Endodermal cell (in vitro differentiated cells): ENCODE measurements at regions not wholly inside any gene's neighbourhood (a gene's known extent, or its start where the extent isn't known, plus 50 kb on each side); places are given as distances from the start of the nearest gene placed in this dataset.

Experiments
- DNase-seq: peaks from one replicate; pipeline ENCODE4 v3.0.0-alpha.2; 2017
- H3K27ac ChIP-seq: 2 replicates; pipeline ENCODE4 v1.5.1; 2013; ENCODE audit warnings: mild to moderate bottlenecking, low read depth, low read length, moderate library complexity
- H3K27me3 ChIP-seq: 2 replicates; pipeline ENCODE4 v1.6.1; 2013; ENCODE audit warnings: mild to moderate bottlenecking, low read length, moderate library complexity; ENCODE audit not compliant: insufficient read depth, control insufficient read depth, poor library complexity, severe bottlenecking
- H3K36me3 ChIP-seq: 2 replicates; pipeline ENCODE4 v1.7.0; 2013; ENCODE audit warnings: mild to moderate bottlenecking, low read length, moderate library complexity; ENCODE audit not compliant: control insufficient read depth, insufficient read depth
- H3K4me1 ChIP-seq: one replicate; pipeline ENCODE4 v1.7.0; 2013; ENCODE audit warnings: low read length; ENCODE audit not compliant: control insufficient read depth, insufficient read depth
- H3K4me3 ChIP-seq: 2 replicates; pipeline ENCODE4 v1.5.1; 2013; ENCODE audit warnings: mild to moderate bottlenecking, low read length, moderate library complexity
- H3K9ac ChIP-seq: 2 replicates; pipeline ENCODE4 v1.6.1; 2013; ENCODE audit warnings: mild to moderate bottlenecking, low read length, moderate library complexity; ENCODE audit not compliant: poor library complexity, severe bottlenecking; ENCODE audit errors: extremely low read depth
- H3K9me3 ChIP-seq: 2 replicates; pipeline ENCODE4 v1.6.1; 2013; ENCODE audit warnings: mild to moderate bottlenecking, low read length, moderate library complexity; ENCODE audit not compliant: control insufficient read depth
- H3K27ac Mint-ChIP-seq: 2 replicates; pipeline ENCODE4 v1.8.0; 2020; ENCODE audit warnings: mixed read lengths
- H3K27me3 Mint-ChIP-seq: 2 replicates; pipeline ENCODE4 v1.8.0; 2021; ENCODE audit warnings: mild to moderate bottlenecking, mixed read lengths; ENCODE audit not compliant: insufficient read depth
- H3K36me3 Mint-ChIP-seq: 2 replicates; pipeline ENCODE4 v1.8.0; 2020; ENCODE audit warnings: low read depth, mixed read lengths
- H3K4me1 Mint-ChIP-seq: 2 replicates; pipeline ENCODE4 v1.8.0; 2020; ENCODE audit warnings: mixed read lengths
- H3K4me3 Mint-ChIP-seq: 2 replicates; pipeline ENCODE4 v1.8.0; 2020; ENCODE audit warnings: mild to moderate bottlenecking, moderate library complexity, mixed read lengths
- H3K9me3 Mint-ChIP-seq: 2 replicates; pipeline ENCODE4 v1.8.0; 2020; ENCODE audit warnings: mild to moderate bottlenecking, mixed read lengths
- CTCF ChIP-seq: fragments of 200-600 bp; sonication (generic); conservative IDR thresholded peaks from 2 replicates; pipeline ENCODE4 v1.5.0; 2021; ENCODE audit warnings: antibody characterized with exemption, mild to moderate bottlenecking
- WGBS, 2 experiments: methylation state at CpG; one replicate each; pipeline versions ENCODE4 v1.1.5 to v1.1.7; 2013; ENCODE audit warnings: missing lambda C conversion rate in 2 of 2, mixed read lengths in 1 of 2; ENCODE audit not compliant: insufficient coverage in 1 of 2, insufficient read length in 1 of 2; 5-methylcytosine and 5-hydroxymethylcytosine counted together

DNA sequence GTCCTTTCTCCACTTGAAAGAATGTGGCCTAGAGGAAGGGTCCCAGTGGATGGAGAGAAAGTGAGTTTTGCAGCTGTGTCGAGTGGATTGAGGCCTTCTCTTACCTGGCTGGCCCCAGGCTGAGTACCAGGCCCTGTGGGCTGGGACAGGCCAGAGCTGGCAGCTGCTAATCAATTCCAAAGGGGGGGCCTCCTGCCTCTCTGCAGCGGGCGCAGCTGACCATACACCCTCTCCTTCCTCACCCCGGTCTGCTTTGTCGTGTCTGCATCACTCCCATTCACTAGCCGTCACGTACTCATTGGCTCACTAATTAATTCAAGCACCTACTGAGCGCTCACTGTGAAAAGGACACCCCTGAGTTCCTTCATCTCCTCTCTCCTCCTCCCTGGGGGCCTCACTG lies 58.4 kb upstream of the PITX1 start:
- H3K4me3 Mint-ChIP-seq, result no peak overlapping the region
- WGBS, 2 experiments, result 75 to 76% methylated on average over 8 of the region's 8 CpGs
- peaks cover 24% of the 10 kb centered on the region for H3K27me3 Mint-ChIP-seq

GRCh38 chr5:135091286-135091685 lies 57.3 kb upstream of the PITX1 start:
- no peaks in the 10 kb centered on the region for H3K9me3 Mint-ChIP-seq

More for the DNA sequence above, 58.4 kb upstream of the PITX1 start:
- peaks cover 10% of the 10 kb centered on the region for H3K4me1 ChIP-seq
- no peak overlapping the region for H3K27ac ChIP-seq
- no peaks in the 10 kb centered on the region for H3K9me3 ChIP-seq
- Mint-ChIP-seq H3K27ac (no peak overlapping the region), H3K9me3 (no peaks in the 10 kb centered on the region), H3K36me3 (no peaks in the 10 kb centered on the region), H3K4me1 (peaks cover 15% of the 10 kb centered on the region)
- peaks cover 4% of the 10 kb centered on the region for H3K27me3 ChIP-seq
- H3K9ac ChIP-seq, result no peak overlapping the region
- TF ChIP-seq CTCF, result no peak
- H3K36me3 ChIP-seq, result no peaks in the 10 kb centered on the region
- no peak for DNase-seq
- H3K4me3 ChIP-seq, result no peak overlapping the region

GRCh38 chr5:135089912-135090311 lies 55.9 kb upstream of the PITX1 start:
- 80 to 89% methylated on average over 1 to 2 of the region's 3 CpGs for WGBS, 2 experiments
- Histone ChIP-seq H3K4me3 (no peak overlapping the region), H3K9ac (no peak overlapping the region), H3K27me3 (peaks cover 4% of the 10 kb centered on the region), H3K9me3 (no peaks in the 10 kb centered on the region), H3K36me3 (no peaks in the 10 kb centered on the region), H3K27ac (no peak overlapping the region), H3K4me1 (peaks cover 1% of the 10 kb centered on the region)
- H3K27me3 Mint-ChIP-seq, result peaks cover 33% of the 10 kb centered on the region
- H3K27ac Mint-ChIP-seq, result no peak overlapping the region
- no peaks in the 10 kb centered on the region for H3K36me3 Mint-ChIP-seq
- no peak for DNase-seq
- no peak overlapping the region for H3K4me3 Mint-ChIP-seq
- peaks cover 3% of the 10 kb centered on the region for H3K4me1 Mint-ChIP-seq
- no peaks in the 10 kb centered on the region for H3K9me3 Mint-ChIP-seq
- TF ChIP-seq CTCF, result no peak

More at GRCh38 chr5:135091286-135091685, 57.3 kb upstream of the PITX1 start:
- Mint-ChIP-seq H3K27ac (no peak overlapping the region), H3K4me1 (peaks cover 15% of the 10 kb centered on the region), H3K36me3 (no peaks in the 10 kb centered on the region), H3K27me3 (peaks cover 33% of the 10 kb centered on the region), H3K4me3 (no peak overlapping the region)
- H3K27me3 ChIP-seq, result peaks cover 4% of the 10 kb centered on the region
- WGBS, 2 experiments, result 97 to 100% methylated on average over 1 to 3 of the region's 3 CpGs
- no peaks in the 10 kb centered on the region for H3K9me3 ChIP-seq
- H3K4me3 ChIP-seq, result no peak overlapping the region
- no peak for DNase-seq
- peaks cover 10% of the 10 kb centered on the region for H3K4me1 ChIP-seq
- no peak overlapping the region for H3K9ac ChIP-seq
- no peak for TF ChIP-seq CTCF
- no peak overlapping the region for H3K27ac ChIP-seq
- H3K36me3 ChIP-seq, result no peaks in the 10 kb centered on the region
